ENCODE measurements at regions not wholly inside any gene's neighbourhood (a gene's known extent, or its start where the extent isn't known, plus 50 kb on each side); places are given as distances from the start of the nearest gene placed in this dataset.

DNA sequence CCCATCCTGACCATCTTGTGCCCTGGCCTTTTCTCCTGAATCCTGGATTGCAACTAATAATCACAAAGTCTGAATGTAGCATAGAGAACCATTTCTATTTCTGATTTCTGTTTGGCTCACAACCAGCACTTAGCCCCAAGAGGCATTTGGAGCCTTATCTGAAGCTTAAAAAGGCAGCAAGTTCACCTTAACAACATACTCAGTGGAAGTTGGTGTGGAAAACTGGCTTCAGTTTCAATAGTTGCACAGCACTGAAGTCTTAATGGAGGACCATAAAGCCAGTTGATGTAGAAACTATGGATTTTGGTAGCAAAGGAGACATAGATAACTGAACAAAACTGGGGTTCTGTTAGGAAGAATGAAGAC lies 574.1 kb downstream of the PSAT1 start:
- H3K4me1 ChIP-seq: no peaks in the 10 kb centered on the region
- no peak overlapping the region for H3K4me3 ChIP-seq
- H3K27me3 ChIP-seq: no peaks in the 10 kb centered on the region
- TF ChIP-seq, protein P1, sequence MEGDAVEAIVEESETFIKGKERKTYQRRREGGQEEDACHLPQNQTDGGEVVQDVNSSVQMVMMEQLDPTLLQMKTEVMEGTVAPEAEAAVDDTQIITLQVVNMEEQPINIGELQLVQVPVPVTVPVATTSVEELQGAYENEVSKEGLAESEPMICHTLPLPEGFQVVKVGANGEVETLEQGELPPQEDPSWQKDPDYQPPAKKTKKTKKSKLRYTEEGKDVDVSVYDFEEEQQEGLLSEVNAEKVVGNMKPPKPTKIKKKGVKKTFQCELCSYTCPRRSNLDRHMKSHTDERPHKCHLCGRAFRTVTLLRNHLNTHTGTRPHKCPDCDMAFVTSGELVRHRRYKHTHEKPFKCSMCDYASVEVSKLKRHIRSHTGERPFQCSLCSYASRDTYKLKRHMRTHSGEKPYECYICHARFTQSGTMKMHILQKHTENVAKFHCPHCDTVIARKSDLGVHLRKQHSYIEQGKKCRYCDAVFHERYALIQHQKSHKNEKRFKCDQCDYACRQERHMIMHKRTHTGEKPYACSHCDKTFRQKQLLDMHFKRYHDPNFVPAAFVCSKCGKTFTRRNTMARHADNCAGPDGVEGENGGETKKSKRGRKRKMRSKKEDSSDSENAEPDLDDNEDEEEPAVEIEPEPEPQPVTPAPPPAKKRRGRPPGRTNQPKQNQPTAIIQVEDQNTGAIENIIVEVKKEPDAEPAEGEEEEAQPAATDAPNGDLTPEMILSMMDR (IDR thresholded peaks at IDR 0.05): no peak
- no peak for DNase-seq
- intact Hi-C loops (cut with DNase I; ENCODE audit: low total_unique reads): no loop called here
- H3K9me3 ChIP-seq: no peaks in the 10 kb centered on the region
- no peak overlapping the region for H3K27ac ChIP-seq
- no peaks in the 10 kb centered on the region for H3K36me3 ChIP-seq

DNA sequence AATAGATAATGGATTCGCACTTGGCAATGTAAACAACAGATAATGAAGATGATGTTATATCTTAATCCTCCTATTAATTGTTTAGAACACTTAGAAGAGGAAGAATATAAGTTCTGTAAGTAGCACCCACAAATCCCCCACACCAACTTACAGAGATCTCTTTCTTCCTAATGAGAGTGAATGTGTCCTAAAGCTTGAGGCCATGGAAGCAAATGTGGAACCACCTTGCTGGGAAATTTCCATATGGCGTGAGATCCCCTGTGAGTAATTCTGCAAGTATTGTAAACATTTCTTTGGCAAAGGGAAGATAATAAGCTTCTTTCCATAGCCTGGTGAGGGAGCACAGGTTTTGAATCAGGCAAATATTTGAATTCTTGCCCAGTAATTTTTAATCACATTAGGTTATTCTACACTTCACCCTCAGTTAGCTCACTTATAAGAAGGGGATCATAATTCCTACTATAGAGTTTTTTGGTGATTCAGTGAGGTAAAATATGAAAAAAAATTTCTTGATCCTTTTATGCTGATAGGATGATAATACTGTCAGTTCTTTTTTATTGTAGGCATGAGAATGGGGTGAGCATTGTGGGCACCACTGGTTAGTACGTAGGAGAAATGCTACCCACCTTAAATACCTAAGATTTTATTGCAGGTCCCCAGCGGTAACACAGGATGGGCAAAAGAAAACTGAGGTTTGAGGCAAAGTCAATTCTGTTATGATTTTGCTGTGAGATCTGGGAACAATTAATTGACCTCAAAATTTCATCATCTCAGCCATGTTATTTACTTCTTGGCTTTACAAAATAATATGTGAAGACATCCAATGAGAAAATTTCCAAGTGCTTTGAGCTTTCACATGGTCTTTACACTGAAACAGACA lies 574.8 kb downstream of the PSAT1 start:
- Histone ChIP-seq H3K9me3 (no peaks in the 10 kb centered on the region), H3K36me3 (no peaks in the 10 kb centered on the region), H3K27me3 (no peaks in the 10 kb centered on the region), H3K27ac (no peak overlapping the region), H3K4me1 (no peaks in the 10 kb centered on the region), H3K4me3 (no peak overlapping the region)
- intact Hi-C loops (cut with DNase I; ENCODE audit: low total_unique reads): no loop called here
- no peak for DNase-seq
- TF ChIP-seq POLR2A (IDR thresholded peaks at IDR 0.05): no peak
- TF ChIP-seq, protein P1 (IDR thresholded peaks at IDR 0.05): no peak

DNA sequence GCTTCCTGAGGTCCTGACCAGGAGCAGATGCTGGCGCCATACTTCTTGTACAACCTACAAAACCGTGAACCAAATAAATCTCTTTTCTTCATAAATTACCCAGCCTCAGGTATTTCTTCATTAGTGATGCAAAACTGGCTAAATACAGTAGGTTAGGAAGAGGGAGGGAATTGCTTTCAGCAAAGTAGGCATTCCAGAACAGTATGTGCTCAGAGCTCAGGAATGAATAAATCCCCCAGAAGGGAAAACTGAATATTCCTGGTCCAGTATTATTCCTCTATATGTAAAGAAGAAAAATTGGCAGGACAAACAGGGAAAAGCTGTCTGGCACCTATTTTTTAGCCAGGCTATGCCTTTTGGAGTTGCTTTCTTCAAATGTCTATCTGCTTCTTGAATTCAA lies 577.1 kb downstream of the PSAT1 start:
- no peaks in the 10 kb centered on the region for H3K27me3 ChIP-seq

DNA sequence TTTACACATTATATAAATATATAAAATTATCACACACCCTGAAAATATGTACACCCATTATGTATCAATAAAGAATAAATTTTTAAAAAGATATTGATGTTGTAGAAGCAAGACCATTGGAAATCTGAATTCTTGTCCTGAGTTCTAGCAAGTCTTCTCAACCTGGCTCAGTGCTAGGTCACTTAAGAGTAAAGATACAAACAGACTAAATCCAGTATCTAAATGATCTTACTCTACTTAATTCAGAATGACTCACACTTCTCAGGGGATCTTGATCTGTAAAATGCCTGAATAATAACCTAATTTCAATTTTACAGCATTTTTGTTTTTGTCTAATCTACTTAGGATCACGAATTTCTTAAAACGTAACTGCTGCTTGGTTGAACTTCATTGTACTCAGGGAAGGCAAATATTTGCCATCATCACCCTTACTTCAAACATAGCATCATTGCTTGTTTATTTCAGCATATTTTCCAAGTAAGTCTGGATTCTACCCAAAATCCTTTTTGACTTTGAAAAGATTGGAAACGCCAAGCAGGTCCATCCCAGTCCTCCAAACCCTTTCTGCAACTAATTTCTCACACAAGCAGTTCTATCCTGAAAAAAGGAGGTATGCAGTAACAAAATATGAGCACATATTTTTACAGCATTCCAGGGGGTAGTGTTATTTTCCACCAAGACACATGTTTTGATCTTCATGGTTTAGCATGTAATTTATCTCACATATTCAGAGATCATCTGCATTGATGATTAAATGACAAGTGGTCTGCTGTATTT lies 582.6 kb downstream of the PSAT1 start:
- no peaks in the 10 kb centered on the region for H3K4me1 ChIP-seq
- no peak overlapping the region for H3K4me3 ChIP-seq
- intact Hi-C loops (cut with DNase I; ENCODE audit: low total_unique reads): no loop called here
- no peaks in the 10 kb centered on the region for H3K9me3 ChIP-seq
- no peak overlapping the region for H3K27ac ChIP-seq
- H3K27me3 ChIP-seq: no peaks in the 10 kb centered on the region
- DNase-seq: no peak
- no peaks in the 10 kb centered on the region for H3K36me3 ChIP-seq
- no peak for TF ChIP-seq POLR2A (IDR thresholded peaks at IDR 0.05)
- TF ChIP-seq, protein P1 (IDR thresholded peaks at IDR 0.05): no peak

More for the DNA sequence above, 577.1 kb downstream of the PSAT1 start:
- Histone ChIP-seq H3K27ac (no peak overlapping the region), H3K4me3 (no peak overlapping the region), H3K36me3 (no peaks in the 10 kb centered on the region), H3K4me1 (no peaks in the 10 kb centered on the region), H3K9me3 (no peaks in the 10 kb centered on the region)
- intact Hi-C loops (cut with DNase I; ENCODE audit: low total_unique reads): no loop called here
- no peak for TF ChIP-seq POLR2A (IDR thresholded peaks at IDR 0.05)
- TF ChIP-seq, protein P1 (IDR thresholded peaks at IDR 0.05): no peak
- DNase-seq: no peak

DNA sequence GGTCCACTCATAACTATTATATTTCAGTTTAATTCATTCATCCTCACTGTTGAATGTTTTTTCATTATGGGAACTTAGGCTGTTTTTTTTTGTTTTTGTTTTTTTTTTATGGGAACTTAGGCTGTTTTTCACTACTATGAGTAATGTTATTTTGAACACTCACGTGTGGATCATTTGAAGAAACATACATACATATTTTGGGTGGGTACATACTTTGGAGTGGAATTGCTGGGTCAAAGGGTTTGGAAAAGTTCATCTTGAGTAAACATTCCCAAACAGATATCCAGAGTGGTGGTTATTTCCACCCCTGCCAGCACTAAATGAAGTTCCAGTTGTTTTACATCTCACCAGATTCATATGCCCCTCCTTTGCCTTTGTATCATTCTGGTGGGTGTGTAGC lies 584.4 kb downstream of the PSAT1 start:
- H3K9me3 ChIP-seq: no peaks in the 10 kb centered on the region
- intact Hi-C loops (cut with DNase I; ENCODE audit: low total_unique reads): no loop called here
- H3K36me3 ChIP-seq: no peaks in the 10 kb centered on the region
- no peaks in the 10 kb centered on the region for H3K27me3 ChIP-seq
- H3K27ac ChIP-seq: no peak overlapping the region
- no peak for DNase-seq
- H3K4me1 ChIP-seq: no peaks in the 10 kb centered on the region
- H3K4me3 ChIP-seq: no peak overlapping the region
- TF ChIP-seq POLR2A (IDR thresholded peaks at IDR 0.05): no peak
- TF ChIP-seq, protein P1 (IDR thresholded peaks at IDR 0.05): no peak

Measured in uterus (tissue), 3 donors.